HG03039 (cell line): ENCODE measurements at regions not wholly inside any gene's neighbourhood (a gene's known extent, or its start where the extent isn't known, plus 50 kb on each side); places are given as distances from the start of the nearest gene placed in this dataset.

Experiments used
- ATAC-seq: cut with Tn5 transposase; IDR thresholded peaks from one replicate; pipeline ENCODE4 v1.9.1; 2021; ENCODE audit warnings: mild to moderate bottlenecking, moderate library complexity; ENCODE audit not compliant: unreplicated experiment

GRCh38 chr13:33891196-33891742, 73.3 kb downstream of the RFC3 start:
- no peak for ATAC-seq

GRCh38 chr13:33893559-33893958, 75.6 kb downstream of the RFC3 start:
- ATAC-seq = no peak

DNA sequence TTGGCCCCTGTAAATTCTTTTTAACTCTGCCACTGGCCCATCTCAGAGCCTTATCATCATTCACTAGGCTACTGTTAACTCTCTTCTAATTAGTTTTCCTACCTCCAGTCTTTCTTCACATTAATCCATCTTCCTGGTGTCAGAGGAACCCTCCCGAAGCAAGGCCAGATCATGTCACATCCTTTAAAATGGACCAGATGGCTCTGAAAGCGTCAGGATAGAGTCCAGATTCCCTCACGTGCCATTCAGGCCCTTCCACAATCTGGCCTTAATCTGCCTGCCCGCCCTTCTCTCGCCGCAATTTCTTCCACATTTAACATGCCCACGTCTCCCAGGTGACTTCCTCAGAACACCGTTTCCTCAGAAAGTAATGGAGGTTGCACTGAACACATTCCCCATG, 86.5 kb downstream of the RFC3 start:
- ATAC-seq = no peak

DNA sequence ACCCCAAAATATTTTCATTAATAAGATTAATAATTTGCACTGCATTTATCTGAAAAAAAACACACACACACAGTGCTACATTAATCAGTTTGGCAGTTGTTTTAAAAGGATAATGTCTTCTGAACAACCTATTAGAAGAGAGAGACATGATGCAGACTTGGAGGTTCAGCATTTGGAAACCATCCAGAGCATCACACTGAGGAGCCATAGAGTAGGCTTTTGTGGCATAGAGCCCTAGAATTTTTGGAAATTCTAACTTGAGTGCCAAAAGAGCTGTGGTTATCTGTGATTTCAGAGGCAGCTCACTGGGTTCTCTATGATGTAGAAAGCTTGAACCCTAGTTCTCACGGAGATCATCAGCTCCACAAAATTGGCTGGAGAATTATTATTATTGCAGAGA, 90.2 kb downstream of the RFC3 start:
- ATAC-seq = no peak

GRCh38 chr13:33910255-33910654, 92.3 kb downstream of the RFC3 start:
- ATAC-seq = no peak

DNA sequence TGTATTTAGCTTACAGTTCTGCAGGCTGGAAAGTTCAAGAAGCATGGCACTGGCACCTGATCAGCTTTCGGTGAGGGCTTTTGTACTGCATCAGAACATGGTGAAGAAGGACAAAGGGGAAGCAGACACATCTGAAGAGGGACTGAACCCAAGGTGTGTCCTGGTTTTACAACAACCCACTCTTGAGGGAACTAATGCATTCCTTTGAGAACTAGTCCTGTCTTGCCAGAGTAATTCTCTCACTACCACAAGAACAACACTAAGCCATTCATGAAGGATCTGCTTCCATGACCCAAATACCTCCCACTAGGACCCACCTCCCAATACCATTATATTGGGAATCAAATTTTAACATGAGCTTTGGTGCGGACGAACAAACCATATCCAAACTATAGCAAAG, 93.6 kb downstream of the RFC3 start:
- ATAC-seq = no peak

GRCh38 chr13:33913829-33914228, 95.9 kb downstream of the RFC3 start:
- no peak for ATAC-seq

- ATAC-seq = no peak
Observed at GRCh38 chr13:33917190-33917589, 99.2 kb downstream of the RFC3 start.

DNA sequence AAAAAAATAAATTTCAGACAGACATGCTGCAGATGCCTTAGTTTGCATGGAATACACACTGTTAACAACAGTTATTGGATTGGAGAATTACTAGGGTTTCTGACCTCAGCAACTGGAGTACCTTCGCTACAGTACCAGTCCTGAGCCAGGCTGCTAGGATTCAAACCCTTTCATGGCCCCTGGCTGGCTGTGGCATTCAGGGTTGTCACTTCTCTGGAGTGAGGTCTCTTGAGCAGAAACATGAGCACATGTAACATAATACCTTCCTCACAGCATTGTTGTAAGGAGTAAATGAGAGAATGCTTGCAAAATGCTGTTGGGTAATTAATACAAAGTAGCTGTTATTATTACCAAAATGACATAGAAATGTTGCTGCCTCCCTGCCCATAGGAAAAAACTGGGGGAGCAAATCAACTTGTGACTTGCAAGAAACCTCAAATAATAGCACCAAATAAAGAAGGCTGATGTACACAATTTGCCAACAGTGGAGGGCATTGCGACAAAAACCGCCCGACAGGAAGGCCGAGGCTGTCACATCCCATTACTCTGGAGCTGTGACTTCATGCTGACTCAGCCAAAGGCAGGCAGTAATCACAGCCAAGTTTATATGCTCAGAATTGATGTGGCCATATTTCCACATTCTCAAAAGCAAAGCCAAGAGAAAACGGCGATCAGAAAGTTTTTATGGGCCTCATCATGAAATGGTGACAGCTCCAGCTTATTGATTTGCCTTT, 100.4 kb downstream of the RFC3 start:
- ATAC-seq = no peak

DNA sequence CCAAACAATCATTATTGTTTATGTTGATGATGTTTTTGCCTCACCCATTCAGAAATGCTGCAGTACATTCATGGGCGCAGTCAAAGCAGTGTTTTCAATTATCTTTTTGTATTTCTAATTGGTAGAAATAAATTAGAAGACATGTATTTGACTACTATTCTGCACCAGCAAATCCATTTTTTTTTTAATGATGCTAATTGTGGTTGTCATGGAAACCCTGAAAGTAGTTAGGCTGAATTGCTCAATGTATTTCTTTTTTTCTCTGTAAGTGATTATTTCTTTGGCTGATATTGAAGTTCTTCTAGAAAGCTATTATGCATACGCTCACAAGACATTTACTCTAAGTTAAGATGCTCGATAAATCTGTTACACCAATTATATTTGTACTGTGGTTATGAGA, 101.2 kb downstream of the RFC3 start:
- no peak for ATAC-seq

DNA sequence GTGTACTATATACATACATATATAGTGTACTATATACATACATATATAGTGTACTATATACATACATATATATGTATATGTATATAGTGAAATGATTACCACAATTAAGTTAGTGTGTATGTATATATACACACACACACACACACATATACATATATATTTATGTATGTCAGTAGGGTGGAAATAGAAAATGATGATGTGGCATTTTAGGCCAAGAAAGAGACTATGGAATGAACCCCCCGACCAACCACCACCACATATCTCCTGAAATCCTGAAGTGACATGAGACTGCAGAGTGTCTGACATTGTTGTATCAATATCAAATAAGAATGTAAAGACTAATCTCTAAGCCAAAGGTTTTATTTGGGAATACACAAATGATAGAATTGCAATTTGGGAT, 107.6 kb downstream of the RFC3 start:
- no peak for ATAC-seq

DNA sequence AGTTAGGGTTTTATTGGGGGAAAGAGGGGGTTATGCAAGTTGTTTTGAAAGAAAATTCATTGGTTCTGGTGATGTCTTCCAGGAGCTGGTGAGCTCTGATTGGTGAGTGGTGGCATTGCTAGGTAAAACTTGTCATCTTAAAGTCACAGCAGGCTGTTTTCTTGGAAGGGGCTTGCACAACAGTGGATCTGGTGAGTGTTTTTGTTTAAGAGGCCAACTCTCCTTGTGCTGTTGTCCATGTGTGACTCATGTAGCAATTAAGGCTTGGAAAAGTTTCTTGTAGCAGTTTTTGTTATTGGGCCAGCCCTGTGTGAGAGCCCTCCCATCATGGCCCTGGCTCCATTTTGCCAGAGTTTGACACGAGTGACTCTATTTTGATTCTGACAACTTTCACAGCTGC, 109.4 kb downstream of the RFC3 start:
- no peak for ATAC-seq

- peak; percentile 45 for ATAC-seq
Observed at GRCh38 chr13:33931397-33932311, 113.7 kb downstream of the RFC3 start.

DNA sequence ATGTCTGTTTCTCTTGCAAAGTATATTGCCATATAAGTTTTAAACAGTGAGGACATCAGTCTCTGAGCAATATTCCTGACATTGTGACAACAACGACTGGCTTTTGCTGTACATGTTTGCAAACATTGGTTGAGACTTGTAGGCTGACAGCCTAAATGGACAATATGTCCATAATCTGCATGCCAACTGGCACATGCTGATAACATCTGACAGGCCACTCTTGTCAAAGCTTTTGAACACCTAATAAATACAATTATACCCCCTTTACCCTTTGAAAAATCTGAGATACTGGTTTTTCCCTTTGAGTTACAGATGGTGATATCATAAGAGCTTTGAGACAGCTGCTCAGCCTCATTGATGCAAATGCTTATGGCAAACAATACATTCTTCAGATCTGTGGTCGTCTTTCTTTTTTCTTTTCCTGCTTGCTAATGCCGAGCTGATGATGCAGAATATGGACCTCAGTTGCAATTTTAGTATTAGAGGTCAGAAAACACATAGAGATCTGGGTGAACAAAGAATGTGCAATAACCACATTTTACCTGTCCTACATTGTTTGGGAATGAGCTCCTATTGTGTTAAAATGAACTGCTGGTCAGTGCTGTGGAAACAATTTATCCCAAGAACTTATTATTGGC, 114.9 kb downstream of the RFC3 start:
- no peak for ATAC-seq

DNA sequence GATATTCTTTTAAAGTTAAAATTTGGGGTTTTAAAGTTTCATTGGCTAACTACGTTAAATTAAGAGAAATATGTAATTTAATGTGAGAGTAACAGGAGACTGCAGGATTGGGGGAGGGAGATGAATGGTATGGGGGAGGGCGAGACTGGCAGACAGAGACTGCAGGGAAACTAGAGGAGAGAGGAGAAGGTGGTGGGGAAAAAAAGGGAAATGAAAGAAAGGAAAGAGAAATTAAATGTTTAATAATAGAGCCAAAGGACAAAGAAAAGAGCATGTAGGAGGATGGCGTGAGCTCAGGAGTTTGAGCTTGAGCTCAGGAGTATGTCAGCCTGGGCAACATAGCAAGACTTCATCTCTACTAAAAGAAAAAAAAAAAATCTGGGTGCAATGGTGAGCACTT, 115.9 kb downstream of the RFC3 start:
- no peak for ATAC-seq

DNA sequence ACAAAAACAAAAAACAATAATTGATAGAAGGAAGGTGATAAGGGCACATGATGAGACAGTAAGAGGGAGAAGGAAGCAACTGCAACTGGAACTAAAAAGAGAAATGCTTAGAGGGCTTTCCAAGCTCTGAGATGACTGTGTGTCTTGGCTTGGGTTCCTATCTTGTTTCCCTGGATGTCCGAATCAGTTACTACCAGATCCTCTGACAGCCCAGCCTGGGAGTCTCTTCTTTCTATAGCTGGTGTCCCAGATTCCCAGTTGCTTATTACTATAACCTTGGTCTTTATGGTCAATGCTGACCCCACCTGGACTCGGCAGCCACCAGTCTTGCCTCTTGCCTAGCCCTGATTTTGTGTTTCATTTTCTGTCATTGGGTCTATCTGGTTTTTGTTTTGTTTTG, 116.4 kb downstream of the RFC3 start:
- ATAC-seq = no peak

DNA sequence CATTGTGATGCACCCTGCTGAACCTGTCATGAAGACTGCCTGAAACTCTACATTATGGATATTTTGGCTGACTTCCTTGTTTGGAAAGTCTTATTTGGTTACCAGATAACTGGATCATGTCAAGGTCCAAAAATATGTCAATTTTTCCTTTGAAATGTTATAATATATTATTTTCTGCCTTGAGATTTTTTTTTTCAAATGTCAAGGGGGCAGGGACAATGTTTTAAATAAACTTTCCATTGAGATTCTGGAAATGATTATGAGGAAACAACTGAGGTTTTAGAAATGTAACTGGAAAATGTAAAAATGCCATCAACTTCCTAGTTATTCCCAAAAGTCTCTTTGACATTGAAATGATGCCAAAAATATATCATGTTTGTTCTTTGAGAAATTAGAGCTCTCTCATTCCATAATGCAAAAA, 117.0 kb downstream of the RFC3 start:
- ATAC-seq = no peak

DNA sequence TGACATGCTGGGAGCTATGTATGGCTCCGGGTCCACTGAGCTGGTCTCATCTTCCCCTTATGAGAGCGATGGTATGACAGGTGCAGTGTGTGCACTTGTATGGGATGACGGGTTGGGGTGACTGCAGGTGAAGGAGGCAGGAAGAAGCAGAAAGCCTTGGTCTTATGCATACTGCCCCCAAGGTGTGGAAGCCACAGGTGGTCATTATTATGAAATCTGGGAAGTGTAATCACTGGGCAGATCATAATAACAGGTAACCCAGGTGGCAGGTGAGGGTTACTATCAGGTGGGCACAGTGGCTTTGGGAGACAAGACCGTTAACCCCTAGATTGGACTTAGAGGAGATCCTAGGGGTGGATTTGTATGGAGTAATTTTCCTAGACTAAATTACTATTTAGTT, 118.0 kb downstream of the RFC3 start:
- ATAC-seq = no peak

GRCh38 chr13:33937373-33938098, 119.6 kb downstream of the RFC3 start:
- ATAC-seq = no peak

- no peak for ATAC-seq
Observed at GRCh38 chr13:33940256-33940655, 122.3 kb downstream of the RFC3 start.

- ATAC-seq = no peak
Observed at GRCh38 chr13:33940898-33941297, 122.9 kb downstream of the RFC3 start.
